SK-MEL-5 (cell line): ENCODE measurements at regions not wholly inside any gene's neighbourhood (a gene's known extent, or its start where the extent isn't known, plus 50 kb on each side); places are given as distances from the start of the nearest gene placed in this dataset.

Experiments used
- DNase-seq: peaks from one replicate; pipeline ENCODE4 v3.0.0-alpha.2; 2016; ENCODE audit warnings: low read depth, low spot score
- in situ Hi-C: cut with HindIII; loops from 2 replicates; pipeline ENCODE4 v1.10.0; 2016; ENCODE audit warnings: low sequenced_read_pairs, high pct_unique_total_duplicates, low pct_unique_long_range_greater_than_20kb

GRCh38 chr18:56115071-56116015 is 523.0 kb downstream of the TXNL1 start:
- DNase-seq, result no peak
- in situ Hi-C loops, result no loop called here

DNA sequence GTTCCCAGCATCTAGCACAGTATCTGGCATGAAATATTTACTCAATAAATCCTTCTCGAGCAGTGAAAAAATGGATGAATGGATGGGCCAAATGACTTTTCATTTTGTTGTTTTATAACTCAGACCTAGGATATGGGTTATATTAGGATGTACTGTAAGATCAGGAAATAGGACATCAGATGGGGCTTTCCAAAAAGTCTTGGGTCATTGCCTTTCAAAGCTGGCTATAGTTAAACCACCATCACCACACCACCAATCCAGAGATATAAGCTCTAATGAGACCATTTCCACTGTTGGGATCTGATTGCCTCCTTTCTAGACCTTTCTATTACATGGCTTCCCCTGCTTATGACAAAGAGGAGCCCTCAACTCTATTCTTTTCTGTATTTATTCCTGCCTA is 525.0 kb upstream of the TCF4 start:
- no peak for DNase-seq
- in situ Hi-C loops, result no loop called here

DNA sequence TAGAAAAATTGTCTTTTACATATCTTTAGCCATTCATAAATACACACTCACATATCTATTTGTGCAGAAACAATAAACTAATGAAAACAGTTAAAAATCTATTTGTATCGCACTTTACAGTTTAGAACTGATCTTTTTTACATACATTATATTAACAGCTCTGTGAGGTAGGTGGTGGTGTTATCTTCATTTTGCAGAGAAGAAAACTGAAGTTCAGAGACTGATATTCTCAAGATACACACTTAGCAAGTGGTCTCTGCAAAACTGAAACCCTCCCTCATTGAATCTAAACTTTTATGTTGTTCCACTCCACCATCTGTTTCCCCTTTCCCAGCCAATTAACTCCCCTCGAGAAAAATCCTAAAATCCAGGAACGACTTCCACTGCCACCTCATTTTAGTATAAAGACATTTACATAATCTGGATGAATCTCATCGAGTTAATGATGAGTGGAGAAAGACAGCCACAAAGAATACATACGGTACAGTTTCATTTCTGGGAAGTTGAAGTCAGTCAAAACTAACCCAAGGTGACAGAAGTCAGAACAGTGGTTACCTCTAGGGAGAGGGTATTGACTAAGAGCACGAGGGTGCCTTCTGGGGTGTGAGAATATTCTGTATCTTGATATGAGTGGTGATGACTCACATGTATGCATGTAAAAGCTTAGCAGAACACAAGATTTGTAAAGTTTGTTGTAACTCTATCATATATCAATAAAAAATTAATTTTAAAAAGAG is 524.2 kb upstream of the TCF4 start:
- no peak for DNase-seq
- in situ Hi-C loops, result no loop called here

- in situ Hi-C loops, result no loop called here
- DNase-seq, result no peak
Measured at GRCh38 chr18:56109757-56110156, 521.8 kb upstream of the TCF4 start.

DNA sequence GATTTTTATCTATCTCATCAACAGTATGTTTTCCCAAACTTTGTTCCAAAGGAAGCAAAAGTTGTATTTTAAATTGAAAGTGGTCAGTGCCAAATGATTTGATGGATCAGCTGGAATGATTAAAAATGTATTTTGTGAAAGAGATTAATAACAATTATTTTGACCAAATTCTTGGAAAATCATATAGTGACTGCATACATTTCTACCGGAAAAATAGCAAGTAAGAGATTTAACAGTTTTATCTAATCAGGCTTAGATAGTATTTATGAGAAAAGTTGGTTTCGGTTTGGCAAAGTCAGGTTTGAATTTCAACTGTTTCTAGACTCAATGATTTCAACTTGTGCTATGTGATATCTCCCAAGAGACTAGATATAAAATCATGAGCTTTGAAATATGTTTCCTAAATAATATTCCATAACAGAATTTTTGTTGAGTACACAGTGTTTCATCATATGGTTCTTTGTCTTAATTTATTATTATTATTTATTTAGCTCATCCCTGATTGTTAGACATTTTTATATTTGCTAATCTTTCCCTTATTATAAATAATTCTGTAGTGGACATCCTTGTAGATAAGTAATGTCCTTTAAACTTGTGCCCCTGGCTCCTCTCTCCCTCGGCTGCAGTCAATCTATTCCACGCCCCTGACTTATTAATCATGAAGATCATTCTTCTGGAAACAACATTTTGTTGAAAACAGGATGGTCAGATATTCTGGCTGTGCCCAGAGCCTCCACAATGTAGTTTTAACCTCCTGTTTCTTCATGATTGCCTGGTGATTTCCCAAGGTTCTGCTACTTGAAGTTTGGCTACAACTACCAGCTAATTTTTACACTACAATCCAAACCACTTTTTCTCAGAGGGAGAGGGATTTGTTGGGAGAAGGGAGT is 520.7 kb upstream of the TCF4 start:
- no peak for DNase-seq
- in situ Hi-C loops, result no loop called here

GRCh38 chr18:56107821-56108477 is 520.0 kb upstream of the TCF4 start:
- DNase-seq, result no peak
- in situ Hi-C loops, result no loop called here

GRCh38 chr18:56100090-56100722 is 512.2 kb upstream of the TCF4 start:
- in situ Hi-C loops, result no loop called here

GRCh38 chr18:56097621-56098020 is 509.6 kb upstream of the TCF4 start:
- DNase-seq, result no peak
- in situ Hi-C loops, result no loop called here

More at GRCh38 chr18:56100090-56100722, 512.2 kb upstream of the TCF4 start:
- no peak for DNase-seq

DNA sequence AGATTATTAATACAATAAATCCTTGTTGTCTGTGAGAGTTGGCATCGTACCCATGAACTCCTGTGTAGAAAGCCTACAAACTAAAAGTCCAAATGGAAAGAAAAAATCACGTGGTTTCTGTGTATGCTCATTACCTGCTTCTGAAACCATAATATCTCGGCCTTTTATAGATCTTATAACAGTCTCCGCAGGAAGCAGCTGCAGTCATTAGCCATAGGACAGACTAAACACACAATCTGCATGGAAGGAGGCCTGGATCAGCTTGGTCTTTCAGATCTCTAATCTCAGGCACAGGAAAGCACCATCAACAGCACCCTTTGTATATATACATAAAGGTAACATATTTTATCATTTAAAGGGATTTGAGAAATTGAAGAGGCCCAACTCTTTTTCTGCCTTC is 508.9 kb upstream of the TCF4 start:
- in situ Hi-C loops, result no loop called here
- DNase-seq, result no peak

- no peak for DNase-seq
- in situ Hi-C loops, result no loop called here
Measured at GRCh38 chr18:56089612-56090258, 501.7 kb upstream of the TCF4 start.

DNA sequence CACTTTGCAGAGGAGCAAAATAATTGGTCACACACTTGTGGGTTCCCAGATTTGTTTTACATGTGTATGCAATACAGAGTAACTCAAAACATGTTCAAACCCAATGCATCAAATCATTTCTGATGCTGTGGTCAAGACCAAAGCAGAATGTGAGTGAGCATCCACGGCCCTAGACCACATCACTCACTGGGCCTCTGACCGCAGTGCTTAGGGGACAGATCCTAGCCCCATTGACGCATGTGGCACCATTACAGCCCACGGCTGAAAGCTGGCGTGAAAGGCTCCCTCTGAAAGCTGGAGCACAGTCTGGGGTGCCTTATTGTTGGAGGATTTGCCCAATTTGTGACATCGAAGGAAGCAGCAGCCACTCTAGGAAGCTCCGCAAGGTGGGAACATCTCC is 498.8 kb upstream of the TCF4 start:
- DNase-seq, result no peak
- in situ Hi-C loops, result no loop called here

DNA sequence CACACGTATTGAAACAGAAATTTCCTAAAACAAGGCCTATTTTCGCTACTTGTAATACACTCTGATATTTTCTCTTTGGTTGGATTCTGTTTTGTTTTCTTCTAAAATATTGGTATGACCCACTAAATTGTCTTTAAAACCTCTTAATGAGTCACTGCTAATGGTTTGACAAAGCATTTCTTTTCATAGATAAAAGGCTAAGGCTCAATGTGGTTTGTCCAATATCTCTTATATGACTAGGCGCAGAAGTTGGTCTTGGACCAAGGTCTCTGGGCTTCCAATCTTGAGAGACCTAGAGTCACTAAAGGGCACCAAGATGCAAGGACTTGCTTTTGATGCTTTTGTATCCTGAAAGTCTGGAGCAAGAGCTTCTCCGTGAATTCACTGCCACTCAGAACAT is 498.2 kb upstream of the TCF4 start:
- in situ Hi-C loops, result no loop called here
- no peak for DNase-seq

- DNase-seq, result no peak
- in situ Hi-C loops, result no loop called here
Measured at GRCh38 chr18:56085551-56085950, 497.6 kb upstream of the TCF4 start.

GRCh38 chr18:56083523-56084287 is 495.7 kb upstream of the TCF4 start:
- no peak for DNase-seq
- in situ Hi-C loops, result no loop called here

DNA sequence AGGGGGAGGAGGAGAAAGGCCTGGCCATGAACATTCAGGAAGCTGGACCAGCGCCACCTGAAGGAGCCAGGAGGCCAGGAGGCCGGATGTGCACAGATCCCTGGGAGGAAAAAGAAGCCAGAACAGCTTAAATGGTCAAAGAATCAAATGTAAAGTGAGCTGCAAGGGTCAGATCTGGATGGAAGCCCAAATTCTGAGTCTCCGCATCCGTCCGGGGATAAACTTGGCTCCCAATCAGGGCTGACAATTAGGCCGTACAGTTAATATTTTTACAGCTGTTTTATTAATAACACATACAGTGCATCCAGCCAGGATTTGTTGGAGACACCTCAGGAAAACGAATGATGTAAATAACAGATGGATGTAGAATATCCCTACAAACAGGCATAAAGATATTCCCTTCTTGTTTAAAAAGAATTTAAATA is 495.1 kb upstream of the TCF4 start:
- no peak for DNase-seq
- in situ Hi-C loops, result no loop called here

DNA sequence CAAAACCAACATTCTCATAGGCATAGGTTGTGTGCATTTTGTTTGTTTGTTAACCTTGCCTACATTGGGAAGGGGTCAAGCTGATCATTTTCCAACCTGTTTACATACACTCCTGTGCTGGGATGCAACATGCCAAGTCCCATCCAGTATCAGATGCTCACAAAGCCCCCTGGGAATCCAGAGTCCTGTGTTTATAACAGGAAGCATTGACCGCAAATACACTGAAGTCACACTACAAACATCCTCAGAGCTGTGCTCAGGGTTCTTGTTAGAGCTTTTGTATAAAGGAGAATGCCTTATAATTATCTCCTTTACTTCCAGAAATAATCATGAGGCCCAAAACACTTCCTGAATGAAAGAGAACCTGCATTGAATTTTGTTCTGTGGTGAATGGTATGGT is 488.7 kb upstream of the TCF4 start:
- no peak for DNase-seq

More for the DNA sequence above, 488.7 kb upstream of the TCF4 start:
- in situ Hi-C loops, result no loop called here
